IMR-90 (cell line): ENCODE measurements at regions not wholly inside any gene's neighbourhood (a gene's known extent, or its start where the extent isn't known, plus 50 kb on each side); places are given as distances from the start of the nearest gene placed in this dataset.

ENCODE experiments used
- CTCF ChIP-seq: conservative IDR thresholded peaks from 2 replicates; pipeline ENCODE4 v1.5.1; 2012; ENCODE audit warnings: mild to moderate bottlenecking, low read depth, low read length, improper control_type of control experiment
- FOS ChIP-seq: fragments of 150-350 bp; IDR thresholded peaks from 2 replicates; pipeline ENCODE4 v1.6.1; 2016; ENCODE audit warnings: low read depth, low read length
- MXI1 ChIP-seq: IDR thresholded peaks from 2 replicates; pipeline ENCODE4 v1.6.1; 2012; ENCODE audit warnings: low read depth, mild to moderate bottlenecking, low read length, moderate library complexity, borderline replicate concordance
- POLR2A ChIP-seq: IDR thresholded peaks from 2 replicates; pipeline ENCODE4 v1.6.1; 2012; ENCODE audit warnings: mild to moderate bottlenecking, low read depth, low read length
- RAD21 ChIP-seq: IDR thresholded peaks from 2 replicates; pipeline ENCODE4 v1.6.1; 2012; ENCODE audit warnings: low read length, improper control_type of control experiment
- RCOR1 ChIP-seq: IDR thresholded peaks from 2 replicates; pipeline ENCODE4 v1.6.1; 2012; ENCODE audit warnings: mild to moderate bottlenecking, low read length, improper control_type of control experiment; ENCODE audit not compliant: insufficient replicate concordance
- SMC3 ChIP-seq: fragments of 150-350 bp; IDR thresholded peaks from 2 replicates; pipeline ENCODE4 v1.6.1; 2016; ENCODE audit warnings: low read depth, mild to moderate bottlenecking, antibody characterized with exemption, low read length, moderate library complexity
- USF2 ChIP-seq: fragments of 150-350 bp; IDR thresholded peaks from 2 replicates; pipeline ENCODE4 v1.6.1; 2017; ENCODE audit warnings: mild to moderate bottlenecking, antibody characterized with exemption, low read length, low read depth

- TF ChIP-seq POLR2A (no peak), CTCF (no peak), MXI1 (no peak), SMC3 (no peak), RCOR1 (no peak), USF2 (no peak), RAD21 (no peak), FOS (no peak)
Observed at GRCh38 chr9:99389087-99390033, 167.3 kb downstream of the SEC61B start.
